Activated naive CD4-positive, alpha-beta T cell treated with anti-CD3 and anti-CD28 coated beads, Interleukin-2, amount 50 U/mL, for 24 hours (primary cell): ENCODE measurements at regions not wholly inside any gene's neighbourhood (a gene's known extent, or its start where the extent isn't known, plus 50 kb on each side); places are given as distances from the start of the nearest gene placed in this dataset.
A peak's percentile ranks its signal among the peaks of the same experiment; 100 is the strongest.

ENCODE experiments used
- H3K27ac Mint-ChIP-seq: one replicate; pipeline ENCODE4 v1.8.0; 2021; ENCODE audit warnings: mild to moderate bottlenecking, mixed read lengths
- H3K27me3 Mint-ChIP-seq: one replicate; pipeline ENCODE4 v1.8.0; 2021; ENCODE audit warnings: mixed read lengths
- H3K36me3 Mint-ChIP-seq: one replicate; pipeline ENCODE4 v1.8.0; 2021; ENCODE audit warnings: mixed read lengths
- H3K4me1 Mint-ChIP-seq: one replicate; pipeline ENCODE4 v1.8.0; 2021; ENCODE audit warnings: mixed read lengths
- H3K4me3 Mint-ChIP-seq: one replicate; pipeline ENCODE4 v1.8.0; 2021; ENCODE audit warnings: mild to moderate bottlenecking, mixed read lengths
- H3K9me3 Mint-ChIP-seq: one replicate; pipeline ENCODE4 v1.8.0; 2021; ENCODE audit warnings: mixed read lengths

GRCh38 chr12:123042833-123043232 is 62.4 kb downstream of the ARL6IP4 start:
- Mint-ChIP-seq H3K4me1 (peaks cover 51% of the 10 kb centered on the region), H3K27me3 (no peaks in the 10 kb centered on the region), H3K27ac (peak overlapping the region; percentile 68), H3K9me3 (no peaks in the 10 kb centered on the region), H3K4me3 (no peak overlapping the region), H3K36me3 (no peaks in the 10 kb centered on the region)

GRCh38 chr12:123041811-123042655 is 61.6 kb downstream of the ARL6IP4 start:
- Mint-ChIP-seq H3K4me3 (no peak overlapping the region), H3K9me3 (no peaks in the 10 kb centered on the region), H3K36me3 (no peaks in the 10 kb centered on the region), H3K27me3 (no peaks in the 10 kb centered on the region), H3K27ac (no peak overlapping the region), H3K4me1 (peaks cover 51% of the 10 kb centered on the region)

- peak overlapping the region; percentile 81 for H3K27ac Mint-ChIP-seq
Measured at GRCh38 chr12:123041042-123041531, 60.6 kb downstream of the ARL6IP4 start.

GRCh38 chr12:123040106-123040505 is 59.6 kb downstream of the ARL6IP4 start:
- no peaks in the 10 kb centered on the region for H3K27me3 Mint-ChIP-seq
- no peaks in the 10 kb centered on the region for H3K36me3 Mint-ChIP-seq
- H3K4me1 Mint-ChIP-seq, result peaks cover 45% of the 10 kb centered on the region
- no peaks in the 10 kb centered on the region for H3K9me3 Mint-ChIP-seq
- H3K4me3 Mint-ChIP-seq, result no peak overlapping the region
- no peak overlapping the region for H3K27ac Mint-ChIP-seq

More at GRCh38 chr12:123041042-123041531, 60.6 kb downstream of the ARL6IP4 start:
- H3K9me3 Mint-ChIP-seq, result no peaks in the 10 kb centered on the region
- no peaks in the 10 kb centered on the region for H3K27me3 Mint-ChIP-seq
- no peak overlapping the region for H3K4me3 Mint-ChIP-seq
- no peaks in the 10 kb centered on the region for H3K36me3 Mint-ChIP-seq
- peaks cover 47% of the 10 kb centered on the region for H3K4me1 Mint-ChIP-seq

GRCh38 chr12:123038966-123039365 is 58.5 kb downstream of the ARL6IP4 start:
- Mint-ChIP-seq H3K27me3 (no peaks in the 10 kb centered on the region), H3K4me1 (peaks cover 45% of the 10 kb centered on the region), H3K4me3 (no peak overlapping the region), H3K9me3 (no peaks in the 10 kb centered on the region), H3K36me3 (no peaks in the 10 kb centered on the region), H3K27ac (no peak overlapping the region)

GRCh38 chr12:123038486-123038885 is 58.0 kb downstream of the ARL6IP4 start:
- no peak overlapping the region for H3K27ac Mint-ChIP-seq

GRCh38 chr12:123037791-123038190 is 57.3 kb downstream of the ARL6IP4 start:
- H3K4me1 Mint-ChIP-seq, result peaks cover 45% of the 10 kb centered on the region
- no peaks in the 10 kb centered on the region for H3K27me3 Mint-ChIP-seq
- peak overlapping the region; percentile 52 for H3K27ac Mint-ChIP-seq
- H3K4me3 Mint-ChIP-seq, result no peak overlapping the region
- no peaks in the 10 kb centered on the region for H3K9me3 Mint-ChIP-seq
- H3K36me3 Mint-ChIP-seq, result peaks cover 3% of the 10 kb centered on the region

More at GRCh38 chr12:123038486-123038885, 58.0 kb downstream of the ARL6IP4 start:
- Mint-ChIP-seq H3K4me3 (no peak overlapping the region), H3K36me3 (peaks cover 3% of the 10 kb centered on the region), H3K27me3 (no peaks in the 10 kb centered on the region), H3K9me3 (no peaks in the 10 kb centered on the region), H3K4me1 (peaks cover 45% of the 10 kb centered on the region)

GRCh38 chr12:123036466-123037285 is 56.2 kb downstream of the ARL6IP4 start:
- H3K4me1 Mint-ChIP-seq, result peaks cover 45% of the 10 kb centered on the region
- H3K27me3 Mint-ChIP-seq, result no peaks in the 10 kb centered on the region
- H3K36me3 Mint-ChIP-seq, result peaks cover 3% of the 10 kb centered on the region
- peak overlapping the region; percentile 38 for H3K27ac Mint-ChIP-seq
- no peak overlapping the region for H3K4me3 Mint-ChIP-seq
- no peaks in the 10 kb centered on the region for H3K9me3 Mint-ChIP-seq

GRCh38 chr12:123035841-123036240 is 55.4 kb downstream of the ARL6IP4 start:
- no peak overlapping the region for H3K4me3 Mint-ChIP-seq
- H3K9me3 Mint-ChIP-seq, result no peaks in the 10 kb centered on the region
- H3K36me3 Mint-ChIP-seq, result peaks cover 3% of the 10 kb centered on the region
- H3K27ac Mint-ChIP-seq, result no peak overlapping the region
- peaks cover 45% of the 10 kb centered on the region for H3K4me1 Mint-ChIP-seq
- H3K27me3 Mint-ChIP-seq, result no peaks in the 10 kb centered on the region

- Mint-ChIP-seq H3K4me1 (peaks cover 48% of the 10 kb centered on the region), H3K4me3 (peak overlapping the region; percentile 23), H3K9me3 (no peaks in the 10 kb centered on the region), H3K27me3 (no peaks in the 10 kb centered on the region), H3K27ac (peak overlapping the region; percentile 79), H3K36me3 (peaks cover 3% of the 10 kb centered on the region)
Measured at GRCh38 chr12:123034865-123035264, 54.4 kb downstream of the ARL6IP4 start.

- H3K36me3 Mint-ChIP-seq, result peaks cover 3% of the 10 kb centered on the region
- H3K9me3 Mint-ChIP-seq, result no peaks in the 10 kb centered on the region
- H3K4me3 Mint-ChIP-seq, result peak overlapping the region; percentile 79
- H3K4me1 Mint-ChIP-seq, result peaks cover 52% of the 10 kb centered on the region
- H3K27me3 Mint-ChIP-seq, result no peaks in the 10 kb centered on the region
- peak overlapping the region; percentile 99 for H3K27ac Mint-ChIP-seq
Measured at GRCh38 chr12:123034022-123034541, 53.6 kb downstream of the ARL6IP4 start.

GRCh38 chr12:123033392-123034021 is 53.0 kb downstream of the ARL6IP4 start:
- Mint-ChIP-seq H3K4me3 (peak overlapping the region; percentile 79), H3K36me3 (peaks cover 3% of the 10 kb centered on the region), H3K9me3 (no peaks in the 10 kb centered on the region), H3K27ac (peak overlapping the region; percentile 99), H3K27me3 (no peaks in the 10 kb centered on the region), H3K4me1 (peaks cover 50% of the 10 kb centered on the region)

GRCh38 chr12:123032736-123033391 is 52.4 kb downstream of the ARL6IP4 start:
- H3K9me3 Mint-ChIP-seq, result no peaks in the 10 kb centered on the region
- peak overlapping the region; percentile 26 for H3K4me3 Mint-ChIP-seq
- H3K27me3 Mint-ChIP-seq, result no peaks in the 10 kb centered on the region
- H3K4me1 Mint-ChIP-seq, result peaks cover 52% of the 10 kb centered on the region
- peak overlapping the region; percentile 23 for H3K27ac Mint-ChIP-seq
- H3K36me3 Mint-ChIP-seq, result peaks cover 3% of the 10 kb centered on the region
